ENCODE measurements at regions not wholly inside any gene's neighbourhood (a gene's known extent, or its start where the extent isn't known, plus 50 kb on each side); places are given as distances from the start of the nearest gene placed in this dataset.
"Not testable (repeated sequence)": the region's sequence is repeated elsewhere in the genome, so short reads cannot be mapped to it uniquely, and the experiment has no call there.

DNA sequence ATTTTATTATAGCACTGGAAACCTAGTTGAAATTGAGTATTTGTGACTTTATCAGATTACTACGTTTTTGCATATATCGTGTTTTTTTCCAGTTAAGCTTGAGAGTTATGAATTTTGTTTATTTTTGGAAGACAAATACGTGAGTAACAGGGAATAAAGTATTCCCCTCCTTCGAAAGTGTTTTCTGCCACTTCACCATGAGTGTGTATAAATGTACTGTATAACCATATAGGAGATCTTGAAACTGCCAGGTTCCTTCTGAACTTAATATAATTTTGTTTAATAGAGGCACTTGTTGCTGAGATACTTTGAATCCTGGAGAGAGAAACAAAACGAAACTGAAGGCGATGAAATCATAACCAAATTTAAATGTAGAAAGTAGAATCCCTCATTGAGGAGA lies 1004.4 kb upstream of the ZEB2 start:
- FAIRE-seq = no peak

DNA sequence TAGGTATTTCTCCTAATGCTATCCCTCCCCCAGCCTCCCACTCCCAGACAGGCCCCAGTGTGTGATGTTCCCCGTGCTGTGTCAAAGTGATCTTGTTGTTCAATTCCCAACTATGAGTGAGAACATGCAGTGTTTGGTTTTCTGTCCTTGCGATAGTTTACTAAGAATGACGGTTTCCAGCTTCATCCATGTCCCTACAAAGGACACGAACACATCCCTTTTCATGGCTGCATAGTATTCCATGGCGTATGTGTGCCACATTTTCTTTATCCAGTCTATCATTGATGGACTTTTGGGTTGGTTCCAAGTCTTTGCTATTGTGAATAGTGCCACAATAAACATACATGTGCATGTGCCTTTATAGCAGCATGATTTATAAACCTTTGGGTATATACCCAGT lies 999.3 kb upstream of the ZEB2 start:
- FAIRE-seq = not testable (repeated sequence)

DNA sequence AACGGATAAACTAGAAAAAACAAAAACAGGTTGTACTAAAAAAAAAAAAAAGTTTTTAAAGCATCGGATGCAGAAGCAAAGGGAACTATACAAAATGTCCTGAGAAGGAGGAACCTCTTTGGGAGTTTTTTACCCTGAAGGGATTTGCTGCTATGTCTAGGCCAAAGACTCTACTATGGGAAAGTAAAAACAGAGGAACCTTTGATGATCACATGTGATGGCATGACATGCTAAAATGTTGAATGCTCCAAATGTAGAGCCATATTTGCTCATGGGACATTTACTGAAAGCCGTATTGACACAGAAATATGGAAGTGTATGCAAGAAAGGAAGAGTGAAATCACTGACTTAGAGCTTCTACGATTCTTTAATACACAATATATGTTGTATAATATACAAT lies 992.0 kb upstream of the ZEB2 start:
- FAIRE-seq = no peak

DNA sequence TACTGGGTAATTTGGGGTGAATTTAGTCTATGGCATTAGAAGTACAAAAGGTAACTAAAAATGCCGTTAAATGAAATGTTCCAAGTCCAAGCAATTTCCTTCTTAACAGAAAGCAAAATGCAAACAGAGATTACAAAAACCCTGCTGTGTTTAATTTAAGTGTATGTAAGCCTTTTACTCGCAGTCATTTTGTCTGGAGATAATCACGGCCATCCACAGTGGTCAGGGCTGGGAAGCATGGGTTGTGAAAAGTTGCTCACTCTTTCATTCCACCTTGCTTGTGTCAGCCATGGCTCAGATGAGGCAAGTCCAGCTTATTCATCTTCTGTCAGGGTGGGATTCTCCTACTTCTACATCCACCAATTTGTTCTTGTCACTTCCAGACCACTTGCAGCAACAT lies 983.6 kb upstream of the ZEB2 start:
- FAIRE-seq = no peak

DNA sequence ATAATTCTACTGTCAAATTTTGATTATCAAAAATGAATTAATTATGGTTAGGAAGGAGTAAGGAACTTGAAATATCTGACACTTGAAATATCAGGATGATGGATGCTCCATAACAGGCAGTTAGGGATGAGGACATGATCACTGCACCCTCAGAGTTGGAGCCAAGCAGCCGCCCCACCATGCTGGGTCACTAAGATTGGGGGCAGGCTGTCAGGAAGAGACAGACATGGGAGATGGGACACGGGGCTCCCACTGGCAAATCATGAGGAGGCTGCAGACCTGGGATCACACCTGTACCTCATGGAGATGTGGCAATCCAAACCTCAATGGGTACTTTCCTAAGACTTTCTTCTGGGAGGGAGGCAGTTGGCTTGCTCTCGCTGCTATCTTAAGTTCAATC lies 982.0 kb upstream of the ZEB2 start:
- FAIRE-seq = no peak

DNA sequence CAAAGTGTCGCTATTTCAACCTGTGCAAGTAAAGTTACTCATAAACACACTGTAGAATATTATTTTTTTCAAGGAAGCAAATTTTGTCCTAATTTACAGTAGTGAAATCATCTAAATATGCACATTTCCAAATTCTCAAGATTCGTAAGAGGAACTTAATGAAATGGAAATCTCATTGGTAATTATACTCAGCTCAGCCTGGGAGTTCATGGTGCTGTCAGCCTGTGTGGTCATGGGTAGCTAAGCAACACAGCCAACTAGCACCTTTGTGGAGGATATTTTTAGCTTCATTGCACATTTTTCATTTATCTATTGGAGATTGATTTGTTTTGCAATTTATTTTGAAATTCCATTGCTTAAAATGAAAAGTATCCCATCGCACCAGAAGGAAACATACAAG lies 975.7 kb upstream of the ZEB2 start:
- FAIRE-seq = peak; percentile 76

DNA sequence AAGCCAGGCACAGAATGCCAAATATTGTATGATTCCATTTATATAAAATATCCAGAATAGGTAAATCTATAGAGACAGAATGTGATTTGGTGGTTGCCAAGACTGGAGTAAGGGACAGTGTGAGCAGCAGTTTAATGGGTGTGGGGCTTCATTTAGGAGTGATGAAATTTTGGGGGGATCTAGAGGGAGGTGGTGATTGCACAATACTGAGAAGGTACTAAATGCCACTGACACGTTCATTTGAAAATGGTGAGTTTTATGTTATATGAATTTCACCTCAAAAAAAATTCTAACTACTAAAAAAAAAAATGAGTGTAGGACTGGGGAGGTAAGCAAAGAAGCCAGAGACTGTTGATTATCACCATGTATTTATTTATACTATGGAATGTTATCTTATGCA lies 974.5 kb upstream of the ZEB2 start:
- no peak for FAIRE-seq

DNA sequence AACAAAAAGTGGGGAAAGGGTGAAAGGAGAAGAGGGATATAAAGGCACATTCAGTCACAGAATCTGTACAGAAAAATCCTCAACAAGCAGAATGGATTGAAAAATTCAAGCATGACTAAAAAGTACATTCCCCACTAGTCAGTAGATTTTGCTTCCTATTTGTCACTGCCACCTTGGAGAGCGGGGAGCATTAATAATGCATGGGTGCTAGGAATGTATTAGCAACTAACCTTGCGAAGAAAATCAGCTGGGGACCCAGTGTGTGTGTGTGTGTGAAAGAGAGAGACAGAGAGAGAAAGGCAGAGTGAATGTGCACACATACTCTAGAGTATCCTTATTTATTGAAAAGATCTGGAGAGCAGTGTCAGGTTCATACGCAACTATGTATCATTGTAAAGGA lies 968.7 kb upstream of the ZEB2 start:
- no peak for FAIRE-seq

DNA sequence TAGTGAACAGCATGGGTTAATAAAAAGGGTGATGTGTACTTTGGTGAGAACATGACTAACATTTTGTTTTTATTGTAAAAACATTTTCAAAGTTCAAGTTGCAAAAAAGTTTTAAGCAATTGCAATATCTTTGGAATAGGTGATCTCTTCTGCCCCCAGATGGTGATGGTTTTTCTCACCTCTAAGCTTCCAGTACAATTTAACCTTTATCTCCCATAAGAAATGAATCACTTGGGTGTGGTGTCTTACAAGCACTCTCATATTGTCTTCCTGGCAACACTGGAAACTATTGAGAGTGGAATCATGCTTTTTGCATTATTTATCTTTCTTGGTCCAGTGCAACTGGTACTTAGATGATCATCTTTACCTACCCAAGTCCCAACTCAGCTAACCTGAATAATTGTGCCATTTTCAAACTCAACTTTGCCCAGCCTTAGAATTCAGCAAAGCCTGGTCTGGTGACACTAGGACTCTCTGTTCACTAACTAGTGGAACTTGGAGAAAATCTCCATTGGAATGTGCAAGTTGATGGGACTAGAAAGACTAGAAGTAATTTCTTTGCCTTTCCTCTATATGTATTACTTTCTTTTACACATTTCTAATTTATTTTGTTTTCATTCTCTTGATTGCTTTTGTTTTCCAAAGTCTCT lies 964.7 kb upstream of the ZEB2 start:
- FAIRE-seq = no peak

DNA sequence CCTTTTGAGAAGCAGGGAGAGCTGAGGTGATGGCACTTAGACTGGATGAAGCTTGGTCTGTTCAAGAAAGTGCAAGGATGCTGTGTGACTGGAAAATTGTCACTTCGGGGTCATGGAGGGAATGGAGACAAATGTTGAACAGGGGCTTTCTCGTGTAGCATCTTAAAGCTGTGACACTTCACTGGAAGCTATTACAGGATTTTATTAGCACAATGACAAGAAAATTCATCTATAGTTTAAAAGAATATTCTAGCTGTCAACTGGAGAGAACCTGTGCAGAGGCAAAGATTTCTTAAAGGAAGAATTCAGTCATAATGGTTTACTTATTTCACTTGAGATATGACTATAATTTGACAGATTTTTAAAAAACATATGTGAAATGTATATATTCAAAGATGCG lies 963.9 kb upstream of the ZEB2 start:
- no peak for FAIRE-seq

DNA sequence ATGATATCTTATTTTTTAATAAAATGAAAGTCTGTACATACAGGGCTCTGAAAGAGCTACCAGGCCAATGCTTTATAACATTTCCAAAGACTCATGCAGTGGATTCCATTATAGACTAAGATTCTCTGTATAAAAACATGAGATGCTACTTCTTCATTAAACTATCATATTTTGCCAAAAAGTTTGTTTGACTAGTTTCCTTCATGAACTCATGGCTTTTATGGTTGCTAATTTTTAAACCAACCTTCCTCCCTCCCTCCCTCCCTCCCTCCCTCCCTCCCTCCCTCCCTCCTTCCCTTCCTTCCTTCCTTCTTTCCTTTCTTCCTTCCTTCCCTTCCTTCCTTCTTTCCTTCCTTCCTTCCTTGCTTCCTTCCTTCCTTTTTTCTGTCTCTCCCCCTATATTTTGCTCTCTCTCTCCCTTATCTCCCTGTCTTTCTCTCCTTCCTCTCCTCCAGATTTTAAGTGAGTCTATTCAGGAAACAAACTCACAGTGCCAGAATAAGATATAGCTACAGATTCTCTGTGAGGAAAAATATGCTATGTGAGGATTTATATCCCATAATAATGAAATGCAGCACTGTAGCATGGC lies 961.5 kb upstream of the ZEB2 start:
- no peak for FAIRE-seq

DNA sequence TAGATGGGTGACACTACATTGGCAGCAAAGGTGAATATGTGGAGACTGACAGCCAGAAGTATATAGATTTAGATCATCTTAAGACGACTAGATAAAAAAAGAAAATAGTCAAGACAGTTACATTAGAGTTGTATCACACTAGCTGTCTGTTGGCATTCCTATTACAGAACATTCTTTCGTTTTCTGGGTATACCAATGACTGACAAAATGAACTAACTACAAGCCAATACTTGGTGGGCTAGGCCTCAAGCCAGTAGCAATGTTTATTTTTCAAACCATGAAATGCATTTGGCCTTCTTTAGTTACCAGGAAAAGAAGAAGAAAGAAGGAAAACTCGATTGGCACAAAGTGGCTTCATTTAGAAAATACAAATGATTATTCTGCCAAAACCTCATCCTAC lies 944.9 kb upstream of the ZEB2 start:
- FAIRE-seq = no peak

DNA sequence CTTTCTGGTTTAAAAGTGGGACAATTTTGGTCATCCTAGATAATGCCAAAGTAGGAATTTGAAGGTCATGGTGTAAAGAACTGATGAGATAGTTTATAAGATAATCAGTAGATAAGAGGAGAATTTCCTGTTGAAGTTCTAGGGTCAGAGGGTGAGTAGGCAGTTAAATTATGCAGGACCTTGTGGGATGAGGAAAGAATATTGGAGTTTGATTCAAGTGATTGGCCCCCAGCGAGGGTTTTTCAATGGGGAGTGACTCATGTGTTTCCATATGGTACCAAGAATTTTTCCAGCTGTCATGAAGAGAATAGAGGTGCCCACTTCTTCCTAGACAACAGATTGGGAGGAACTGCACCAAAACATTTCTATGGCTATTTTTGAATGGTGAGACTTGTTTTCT lies 940.2 kb upstream of the ZEB2 start:
- FAIRE-seq = no peak

DNA sequence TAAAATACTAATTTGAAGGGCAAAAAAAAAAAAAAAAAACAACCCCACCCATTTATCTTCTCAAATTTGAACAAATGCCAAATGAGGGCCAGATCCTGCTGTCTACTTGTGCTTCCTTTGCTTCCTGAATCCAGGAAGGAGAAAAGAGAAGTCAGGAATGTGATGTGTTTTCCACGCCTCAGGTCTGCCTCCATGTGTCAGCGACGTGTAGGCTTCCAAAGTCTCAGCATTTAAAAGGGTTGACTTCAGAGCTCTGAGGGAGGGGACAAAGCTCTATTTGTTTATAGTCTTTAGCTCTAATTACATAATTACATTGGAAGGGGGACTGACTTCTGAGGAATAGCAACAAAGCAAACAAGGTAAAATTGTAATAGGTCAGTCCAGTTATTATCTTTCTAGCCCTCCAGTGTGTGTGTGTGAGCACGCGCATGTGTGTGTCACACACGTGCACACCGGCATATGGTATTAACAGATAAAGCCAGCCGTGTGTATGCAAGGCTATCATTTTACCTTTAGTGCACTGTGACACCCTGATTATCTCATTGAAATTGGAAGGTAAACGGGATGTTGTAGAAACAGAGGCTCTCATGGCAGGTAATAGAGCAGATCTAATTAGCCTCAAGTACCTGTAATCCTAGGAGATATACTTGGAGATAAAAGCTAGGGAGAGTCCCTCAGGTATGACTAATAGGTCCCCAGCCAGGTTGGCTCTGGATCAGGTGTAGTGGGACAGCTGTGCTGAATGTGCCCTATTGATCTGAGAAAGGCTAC lies 911.4 kb upstream of the ZEB2 start:
- FAIRE-seq = peak; percentile 88

DNA sequence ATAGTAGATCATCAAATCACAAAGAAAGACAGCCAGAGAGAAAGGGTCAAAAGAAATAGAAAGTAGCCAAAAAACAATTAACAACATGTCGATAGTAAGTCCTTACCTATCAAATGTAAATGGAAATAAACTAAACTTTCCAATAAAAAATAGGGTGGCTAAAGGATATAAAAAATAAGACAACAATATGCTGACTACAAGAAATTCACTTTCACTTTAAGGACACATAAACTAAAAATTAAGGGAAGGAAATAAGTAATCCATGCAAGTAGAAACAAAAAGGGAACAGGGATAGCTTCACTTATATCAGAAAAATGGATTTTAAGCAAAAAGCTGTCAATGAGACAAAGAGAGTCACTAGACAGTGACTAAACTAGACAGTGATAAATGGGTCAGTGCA lies 903.9 kb upstream of the ZEB2 start:
- FAIRE-seq = no peak

DNA sequence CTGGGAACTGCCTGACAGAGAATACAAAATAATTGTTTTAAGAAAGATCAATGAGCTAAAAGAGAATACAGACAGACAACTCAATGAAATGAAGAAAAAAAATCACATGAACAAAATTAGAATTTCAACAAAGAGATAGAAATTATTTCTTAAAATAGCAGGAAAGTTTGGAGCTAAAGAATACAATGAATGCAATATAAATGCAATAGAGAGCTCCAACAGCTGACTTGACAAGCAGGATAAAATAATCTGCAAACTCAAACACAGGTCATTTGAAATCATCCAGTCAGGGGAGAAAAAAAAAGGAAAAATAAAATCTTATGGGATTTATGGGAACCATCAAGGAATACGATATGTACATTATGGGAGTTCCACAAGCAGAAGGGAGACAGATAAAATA lies 902.7 kb upstream of the ZEB2 start:
- no peak for FAIRE-seq

DNA sequence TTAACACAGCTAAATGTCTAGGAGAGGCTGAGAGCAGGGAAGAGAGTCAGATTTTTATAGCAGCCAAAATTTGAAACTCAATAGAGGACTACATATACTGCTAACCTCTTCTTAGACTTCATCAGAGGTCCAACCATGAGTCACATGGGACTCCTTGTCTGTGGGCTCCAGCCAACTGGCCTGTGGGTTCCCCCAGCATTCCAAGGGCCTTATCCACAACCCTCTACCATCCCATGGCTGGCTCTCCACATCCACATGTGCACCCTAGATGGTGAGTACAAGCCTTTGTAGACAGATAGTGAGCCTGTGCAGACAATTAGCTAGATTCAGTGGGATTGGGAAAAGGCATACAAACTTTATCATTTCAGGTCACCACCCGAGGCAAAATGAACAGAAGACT lies 901.9 kb upstream of the ZEB2 start:
- no peak for FAIRE-seq

DNA sequence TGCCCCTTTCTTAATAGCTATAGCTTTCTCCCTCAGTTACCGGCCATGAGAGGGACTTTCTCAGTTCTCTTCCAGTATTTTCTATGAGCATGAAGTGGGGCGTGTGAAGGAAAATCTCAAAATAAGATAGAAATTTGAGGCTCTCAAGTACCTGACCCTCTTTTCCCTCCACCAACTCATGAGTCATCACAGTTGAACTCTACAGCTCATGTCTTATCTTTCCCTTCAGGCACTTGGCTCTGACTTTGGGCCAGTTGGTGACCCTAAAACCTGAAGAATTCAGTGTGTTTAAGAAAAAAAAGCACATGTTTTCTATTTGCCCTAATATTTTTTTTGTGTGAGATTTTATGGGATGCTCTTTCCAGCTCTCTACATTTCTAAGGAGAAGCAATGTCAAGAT lies 896.7 kb upstream of the ZEB2 start:
- FAIRE-seq = no peak

DNA sequence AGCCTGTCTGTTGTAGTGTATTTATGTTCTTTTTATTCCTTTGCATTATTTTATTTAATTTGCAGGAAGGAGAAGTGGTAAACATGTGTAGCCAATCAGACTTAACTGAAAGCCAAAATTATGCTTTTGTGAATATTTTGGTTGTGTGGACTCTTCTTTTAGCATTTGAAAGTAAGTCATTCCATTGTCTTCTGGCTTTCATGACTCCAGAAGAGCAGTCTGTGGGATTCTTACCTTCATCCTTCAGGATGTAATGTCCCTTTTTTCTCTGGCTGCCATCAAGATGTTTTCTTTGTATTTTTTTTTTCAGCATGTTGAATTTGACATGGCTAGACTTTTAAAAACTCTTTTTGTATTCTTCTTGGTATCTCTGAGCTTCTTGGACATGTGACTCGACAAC lies 895.2 kb upstream of the ZEB2 start:
- FAIRE-seq = no peak

DNA sequence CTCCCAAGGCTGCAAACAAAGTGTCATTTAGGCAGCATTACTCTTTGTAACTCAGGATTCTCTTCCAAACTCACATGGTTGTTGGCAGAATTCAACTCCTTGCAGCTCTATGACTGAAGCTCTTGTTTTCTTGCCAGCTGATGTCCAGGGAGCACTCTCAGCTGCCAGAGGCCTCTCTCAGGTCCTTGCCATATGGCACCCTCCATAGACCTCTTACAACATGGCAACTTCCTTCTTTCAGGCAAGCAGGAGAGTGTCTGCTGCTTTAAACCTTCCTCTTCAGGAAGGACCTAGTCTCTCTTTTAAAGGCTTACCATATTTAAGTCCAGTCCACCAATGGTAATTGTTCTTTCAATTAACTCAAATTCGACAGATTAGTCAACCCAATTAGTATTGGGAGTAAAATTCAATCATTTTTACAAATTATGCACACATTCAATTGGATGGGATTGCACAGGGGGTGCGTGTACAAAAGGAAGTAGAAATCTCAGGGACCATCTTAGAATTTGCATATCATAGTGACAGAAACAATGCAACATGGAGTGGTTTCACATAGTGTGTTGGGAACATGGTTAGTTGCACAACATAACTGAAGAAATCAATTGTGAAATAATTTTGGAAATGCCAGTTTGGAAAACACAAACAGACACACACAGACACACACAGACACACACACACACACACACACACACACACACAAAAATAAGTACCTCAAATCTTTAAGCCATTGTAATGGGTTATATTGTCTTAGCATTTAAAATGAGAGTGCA lies 893.5 kb upstream of the ZEB2 start:
- no peak for FAIRE-seq

DNA sequence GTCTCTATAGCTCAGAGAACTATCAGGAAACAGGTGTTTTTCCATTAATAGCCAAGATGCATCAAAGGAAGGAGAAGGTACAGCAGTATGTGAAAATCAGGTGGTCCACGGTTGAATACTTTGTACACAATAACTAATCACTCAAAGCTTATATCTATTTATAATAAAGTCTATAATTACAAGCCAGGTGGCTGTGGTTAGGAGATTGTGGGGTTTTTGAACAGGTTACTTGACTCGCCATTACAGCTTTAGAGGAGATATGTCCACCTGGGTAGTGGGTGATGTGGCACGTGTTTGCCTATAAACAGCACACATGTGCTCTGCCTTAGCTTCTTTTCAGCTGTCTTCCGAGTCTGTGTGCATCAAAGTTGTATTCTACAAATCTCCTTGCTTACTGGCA lies 892.2 kb upstream of the ZEB2 start:
- no peak for FAIRE-seq

DNA sequence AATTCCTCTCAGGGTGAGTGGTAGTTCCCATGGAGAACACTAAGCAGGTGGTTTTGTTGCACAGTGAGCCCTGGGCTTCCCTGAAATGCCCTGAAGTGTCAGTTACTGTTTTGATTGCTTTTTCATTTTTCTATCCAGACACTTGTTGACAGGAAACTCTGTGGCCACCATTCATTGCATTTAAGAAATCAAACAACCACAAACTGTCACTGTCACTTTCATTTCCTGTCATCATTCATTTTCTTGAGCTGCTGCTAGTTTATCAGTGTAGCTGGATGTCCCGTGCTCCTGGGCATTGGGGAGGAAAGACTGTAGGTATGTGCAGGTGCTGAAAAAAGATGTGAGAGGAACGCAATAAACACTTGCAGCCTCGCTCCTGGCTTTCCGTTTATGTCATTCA lies 891.6 kb upstream of the ZEB2 start:
- FAIRE-seq = no peak

DNA sequence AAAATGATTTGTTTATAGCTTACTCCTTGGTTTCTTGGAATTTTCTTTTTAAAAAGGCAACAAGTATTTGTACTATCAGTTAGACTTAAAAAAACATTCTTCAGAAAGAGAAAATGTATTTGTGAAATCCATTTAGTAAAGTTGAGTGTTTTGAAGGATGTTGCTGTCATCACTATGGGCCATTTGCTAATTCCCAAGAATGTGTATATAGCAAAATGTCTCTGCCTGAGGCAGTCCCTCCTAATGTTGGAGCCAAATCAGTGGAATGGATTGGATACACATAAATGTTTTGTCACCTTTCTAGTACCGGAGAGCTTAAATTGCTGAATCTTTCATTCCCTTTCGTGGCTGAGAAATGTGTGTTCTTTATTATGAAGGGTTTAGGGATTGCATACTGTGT lies 890.2 kb upstream of the ZEB2 start:
- no peak for FAIRE-seq

DNA sequence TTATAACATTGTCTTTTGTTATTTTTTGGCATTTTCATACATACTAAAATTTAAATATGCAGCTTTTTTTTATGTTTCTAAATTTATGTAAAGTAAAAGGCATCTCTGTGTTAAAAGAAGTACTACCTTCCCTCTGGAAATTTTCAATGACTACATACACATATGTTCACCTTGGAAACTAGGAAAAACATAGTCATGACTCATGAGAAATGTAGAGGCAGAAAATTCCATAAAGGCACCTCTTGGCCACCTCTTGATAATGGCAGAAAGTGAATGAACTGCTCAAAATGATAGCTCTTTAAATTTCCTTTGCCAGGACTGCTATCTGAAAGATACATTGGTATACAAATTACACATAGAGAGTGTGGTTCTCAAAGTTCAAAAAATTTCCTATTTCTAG lies 889.1 kb upstream of the ZEB2 start:
- FAIRE-seq = no peak

Measured in islet of Langerhans (tissue), 1 donor.